NCI-H446 treated with DMSO at 0.1 percent for 48 hours (cell line): ENCODE measurements at regions not wholly inside any gene's neighbourhood (a gene's known extent, or its start where the extent isn't known, plus 50 kb on each side); places are given as distances from the start of the nearest gene placed in this dataset.

Source experiments
- DNase-seq: peaks from one replicate; lab custom pipeline; 2025; lab: John Stamatoyannopoulos, UW

- DNase-seq = no peak
Observed at GRCh38 chr15:70323111-70323851, 225.6 kb upstream of the TLE3 start.

GRCh38 chr15:70322051-70322668 is 224.4 kb upstream of the TLE3 start:
- no peak for DNase-seq

- no peak for DNase-seq
Observed at GRCh38 chr15:70321172-70321819, 223.6 kb upstream of the TLE3 start.

- DNase-seq = no peak
Observed at GRCh38 chr15:70320482-70320881, 222.8 kb upstream of the TLE3 start.

- no peak for DNase-seq
Observed at GRCh38 chr15:70320077-70320476, 222.4 kb upstream of the TLE3 start.

GRCh38 chr15:70319466-70319865 is 221.7 kb upstream of the TLE3 start:
- no peak for DNase-seq

- no peak for DNase-seq
Observed at GRCh38 chr15:70318594-70319465, 221.1 kb upstream of the TLE3 start.

- no peak for DNase-seq
Observed at GRCh38 chr15:70316059-70316600, 218.4 kb upstream of the TLE3 start.

- no peak for DNase-seq
Observed at GRCh38 chr15:70315431-70315830, 217.7 kb upstream of the TLE3 start.

GRCh38 chr15:70314688-70315087 is 217.0 kb upstream of the TLE3 start:
- DNase-seq = no peak

GRCh38 chr15:70314018-70314354 is 216.3 kb upstream of the TLE3 start:
- no peak for DNase-seq

- DNase-seq = no peak
Observed at GRCh38 chr15:70313099-70314017, 215.6 kb upstream of the TLE3 start.

- DNase-seq = no peak
Observed at GRCh38 chr15:70311821-70312220, 214.1 kb upstream of the TLE3 start.

- no peak for DNase-seq
Observed at GRCh38 chr15:70309716-70310115, 212.0 kb upstream of the TLE3 start.

GRCh38 chr15:70308735-70309434 is 211.2 kb upstream of the TLE3 start:
- no peak for DNase-seq

- no peak for DNase-seq
Observed at GRCh38 chr15:70308011-70308734, 210.5 kb upstream of the TLE3 start.

- DNase-seq = no peak
Observed at GRCh38 chr15:70306582-70306981, 208.9 kb upstream of the TLE3 start.

GRCh38 chr15:70306081-70306480 is 208.4 kb upstream of the TLE3 start:
- DNase-seq = no peak

GRCh38 chr15:70303981-70304380 is 206.3 kb upstream of the TLE3 start:
- no peak for DNase-seq

- DNase-seq = no peak
Observed at GRCh38 chr15:70302360-70302759, 204.6 kb upstream of the TLE3 start.
